T-cell (primary cell): ENCODE measurements at regions not wholly inside any gene's neighbourhood (a gene's known extent, or its start where the extent isn't known, plus 50 kb on each side); places are given as distances from the start of the nearest gene placed in this dataset.

Experiments used
- ATAC-seq, 4 experiments: fragments of 200-7000 bp in 3 of 4; fragments of 150-1000 bp in 1 of 4; cut with Tn5 transposase; replicated peaks in 1 of 4; 1 replicate in 3 of 4; 2 replicates in 1 of 4; pipeline ENCODE4 v1.10.0; 2021; ENCODE audit warnings: moderate library complexity in 3 of 4, mild to moderate bottlenecking in 2 of 4, moderate number of reproducible peaks in 1 of 4
- CTCF ChIA-PET, 2 donors: fragments of 300-600 bp; sonication (Branson Sonifier 250); formaldehyde crosslinking; loops; one replicate each; lab custom pipeline; 2022; ENCODE audit warnings: antibody characterized with exemption in 2 of 2; lab: Charles Lee
- POLR2A ChIA-PET, 2 donors: fragments of 300-600 bp; sonication (Branson Sonifier 250); formaldehyde crosslinking; loops; one replicate each; lab custom pipeline; 2022; ENCODE audit warnings: antibody characterized with exemption in 2 of 2; lab: Charles Lee
- DNase-seq, 35 experiments: peaks; one replicate each; pipeline versions ENCODE4 v3.0.0 to v3.0.0-alpha.2; 2013 to 2023
- H3K27ac ChIP-seq: one replicate; pipeline ENCODE4 v1.5.1; 2013; ENCODE audit warnings: low read length
- H3K27me3 ChIP-seq, 2 experiments: replicated peaks in 1 of 2; 1 replicate in 1 of 2; 2 replicates in 1 of 2; pipeline versions ENCODE4 v1.6.1 to v1.7.0; 2013; ENCODE audit warnings: low read length in 1 of 2, mixed read lengths in 1 of 2; ENCODE audit not compliant: control insufficient read depth in 2 of 2, insufficient read depth in 2 of 2; ENCODE audit errors: extremely low read depth in 1 of 2
- H3K36me3 ChIP-seq, 2 donors: 1 replicate in 1 of 2; 2 replicates in 1 of 2; pipeline versions ENCODE4 v1.6.1 to v1.7.0; 2013; ENCODE audit warnings: low read length in 1 of 2; ENCODE audit not compliant: control insufficient read depth in 2 of 2, insufficient read depth in 1 of 2; ENCODE audit errors: extremely low read depth in 1 of 2
- H3K4me1 ChIP-seq, 2 experiments: 1 replicate in 1 of 2; 2 replicates in 1 of 2; pipeline versions ENCODE4 v1.6.1 to v1.7.0; 2013; ENCODE audit warnings: low read length in 2 of 2, mixed read lengths in 1 of 2; ENCODE audit not compliant: insufficient read depth in 2 of 2, control insufficient read depth in 1 of 2; ENCODE audit errors: extremely low read depth in 1 of 2
- H3K4me3 ChIP-seq, 2 donors: 1 replicate in 1 of 2; 2 replicates in 1 of 2; pipeline versions ENCODE4 v1.5.1 to v1.7.0; 2013; ENCODE audit warnings: mild to moderate bottlenecking in 2 of 2, low read length in 1 of 2, moderate library complexity in 1 of 2; ENCODE audit not compliant: control insufficient read depth in 1 of 2; ENCODE audit errors: extremely low read depth in 1 of 2
- H3K9me3 ChIP-seq: 2 replicates; pipeline ENCODE4 v1.7.0; 2013
- H3K27ac Mint-ChIP-seq, 2 donors: one replicate each; pipeline ENCODE4 v1.8.0; 2020 to 2021; ENCODE audit warnings: mild to moderate bottlenecking in 2 of 2, mixed read lengths in 2 of 2
- H3K27me3 Mint-ChIP-seq, 2 donors: one replicate each; pipeline ENCODE4 v1.8.0; 2021 to 2022; ENCODE audit warnings: mixed read lengths in 2 of 2
- H3K36me3 Mint-ChIP-seq: one replicate; pipeline ENCODE4 v1.8.0; 2021; ENCODE audit warnings: mixed read lengths
- H3K4me1 Mint-ChIP-seq, 3 donors: one replicate each; pipeline ENCODE4 v1.8.0; 2020 to 2022; ENCODE audit warnings: mixed read lengths in 3 of 3, mild to moderate bottlenecking in 1 of 3
- H3K4me3 Mint-ChIP-seq, 3 donors: one replicate each; pipeline ENCODE4 v1.8.0; 2020 to 2022; ENCODE audit warnings: mild to moderate bottlenecking in 3 of 3, mixed read lengths in 3 of 3, moderate library complexity in 3 of 3
- H3K9me3 Mint-ChIP-seq, 3 donors: one replicate each; pipeline ENCODE4 v1.8.0; 2020 to 2022; ENCODE audit warnings: mixed read lengths in 3 of 3
- WGBS: methylation state at CpG from one replicate; pipeline ENCODE4 v1.1.5; 2013; ENCODE audit warnings: missing lambda C conversion rate; ENCODE audit not compliant: insufficient coverage; 5-methylcytosine and 5-hydroxymethylcytosine counted together

GRCh38 chr10:131703541-131703940 lies 197.3 kb upstream of the PPP2R2D start:
- DNase-seq (peak in 1 of 35 experiments; percentile 12), ATAC-seq (no peak)
- ChIA-PET CTCF (no interaction called here), POLR2A (no interaction called here)
- Mint-ChIP-seq H3K27ac (no peak overlapping the region), H3K36me3 (no peaks in the 10 kb centered on the region), H3K4me3 (no peak overlapping the region), H3K9me3 (peaks cover 0 to 10% (median 6%) of the 10 kb centered on the region in 3 donors), H3K4me1 (no peaks in the 10 kb centered on the region), H3K27me3 (peaks cover 5 to 8% of the 10 kb centered on the region in 2 donors)
- Histone ChIP-seq H3K4me1 (no peaks in the 10 kb centered on the region), H3K27ac (no peak overlapping the region), H3K9me3 (no peaks in the 10 kb centered on the region), H3K27me3 (peaks cover 0 to 28% of the 10 kb centered on the region in 2 experiments), H3K36me3 (no peaks in the 10 kb centered on the region), H3K4me3 (no peak overlapping the region)
- WGBS, result 79% methylated on average over 7 of the region's 8 CpGs

- H3K27ac Mint-ChIP-seq, result no peak overlapping the region
- Histone ChIP-seq H3K4me1 (no peaks in the 10 kb centered on the region), H3K4me3 (no peak overlapping the region), H3K9me3 (no peaks in the 10 kb centered on the region), H3K27ac (no peak overlapping the region), H3K36me3 (no peaks in the 10 kb centered on the region), H3K27me3 (peaks cover 0 to 28% of the 10 kb centered on the region in 2 experiments)
- H3K27me3 Mint-ChIP-seq, result peaks cover 5 to 8% of the 10 kb centered on the region in 2 donors
- H3K9me3 Mint-ChIP-seq, result peaks cover 0 to 10% (median 6%) of the 10 kb centered on the region in 3 donors
- no peak overlapping the region for H3K4me3 Mint-ChIP-seq
- H3K36me3 Mint-ChIP-seq, result no peaks in the 10 kb centered on the region
- ATAC-seq (no peak), DNase-seq (no peak)
- CTCF ChIA-PET, result no interaction called here
- H3K4me1 Mint-ChIP-seq, result no peaks in the 10 kb centered on the region
- WGBS, result 86% methylated on average over 3 of the region's 8 CpGs
- POLR2A ChIA-PET, result no interaction called here
Measured at GRCh38 chr10:131703941-131704340, 196.9 kb upstream of the PPP2R2D start.

GRCh38 chr10:131706476-131706875 lies 194.3 kb upstream of the PPP2R2D start:
- Histone ChIP-seq H3K4me3 (no peak overlapping the region), H3K36me3 (no peaks in the 10 kb centered on the region), H3K9me3 (no peaks in the 10 kb centered on the region), H3K4me1 (no peaks in the 10 kb centered on the region), H3K27ac (no peak overlapping the region), H3K27me3 (peaks cover 0 to 22% of the 10 kb centered on the region in 2 experiments)
- Mint-ChIP-seq H3K4me3 (no peak overlapping the region), H3K9me3 (peaks cover 0 to 10% (median 6%) of the 10 kb centered on the region in 3 donors), H3K27me3 (peaks cover 8 to 12% of the 10 kb centered on the region in 2 donors), H3K4me1 (no peaks in the 10 kb centered on the region), H3K36me3 (no peaks in the 10 kb centered on the region), H3K27ac (no peak overlapping the region)
- no peak for ATAC-seq
- 58% methylated on average over 4 of the region's 7 CpGs for WGBS
- no peak for DNase-seq
- CTCF ChIA-PET, result no interaction called here
- POLR2A ChIA-PET, result no interaction called here

DNA sequence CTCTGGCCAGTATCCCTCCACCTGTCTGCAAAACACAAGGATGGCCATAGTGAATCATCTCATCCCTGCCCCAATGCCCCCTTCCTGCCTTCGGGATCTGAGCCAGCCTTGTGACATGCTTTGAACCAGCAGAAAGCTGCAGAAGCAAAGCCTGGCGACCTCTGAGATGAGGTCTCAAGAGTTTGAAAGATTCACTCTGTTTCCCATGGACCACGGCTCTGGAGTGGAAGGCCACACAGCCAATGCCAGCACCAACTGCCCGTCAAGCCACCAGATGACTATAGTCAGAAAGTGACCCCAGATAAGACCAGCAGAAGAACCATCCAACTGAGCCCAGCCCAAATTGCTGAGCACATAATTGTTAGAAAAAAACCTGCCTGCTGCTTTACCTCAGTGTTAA lies 193.9 kb upstream of the PPP2R2D start:
- Histone ChIP-seq H3K27ac (no peak overlapping the region), H3K4me1 (no peaks in the 10 kb centered on the region), H3K9me3 (no peaks in the 10 kb centered on the region), H3K4me3 (no peak overlapping the region), H3K27me3 (peaks cover 0 to 19% of the 10 kb centered on the region in 2 experiments), H3K36me3 (no peaks in the 10 kb centered on the region)
- ChIA-PET POLR2A (no interaction called here), CTCF (no interaction called here)
- WGBS, result 68% methylated on average over 4 of the region's 4 CpGs
- Mint-ChIP-seq H3K27ac (no peak overlapping the region), H3K9me3 (peaks cover 0 to 10% (median 6%) of the 10 kb centered on the region in 3 donors), H3K4me3 (no peak overlapping the region), H3K36me3 (no peaks in the 10 kb centered on the region), H3K27me3 (peaks cover 7 to 12% of the 10 kb centered on the region in 2 donors), H3K4me1 (no peaks in the 10 kb centered on the region)
- ATAC-seq (no peak), DNase-seq (peak in 1 of 35 experiments; percentile 21)

- WGBS, result 79% methylated on average over 13 of the region's 17 CpGs
- Histone ChIP-seq H3K4me3 (no peak overlapping the region), H3K9me3 (no peaks in the 10 kb centered on the region), H3K27me3 (peaks cover 0 to 10% of the 10 kb centered on the region in 2 experiments), H3K27ac (no peak overlapping the region), H3K36me3 (no peaks in the 10 kb centered on the region), H3K4me1 (no peaks in the 10 kb centered on the region)
- peaks cover 0 to 10% (median 6%) of the 10 kb centered on the region in 3 donors for H3K9me3 Mint-ChIP-seq
- CTCF ChIA-PET, result no interaction called here
- peaks cover 3 to 8% of the 10 kb centered on the region in 2 donors for H3K27me3 Mint-ChIP-seq
- no peak overlapping the region for H3K4me3 Mint-ChIP-seq
- POLR2A ChIA-PET, result no interaction called here
- no peak for ATAC-seq
- H3K4me1 Mint-ChIP-seq, result no peaks in the 10 kb centered on the region
- no peaks in the 10 kb centered on the region for H3K36me3 Mint-ChIP-seq
- peak in 1 of 35 experiments; percentile 20 for DNase-seq
- H3K27ac Mint-ChIP-seq, result no peak overlapping the region
Measured at GRCh38 chr10:131708225-131708880, 192.5 kb upstream of the PPP2R2D start.

DNA sequence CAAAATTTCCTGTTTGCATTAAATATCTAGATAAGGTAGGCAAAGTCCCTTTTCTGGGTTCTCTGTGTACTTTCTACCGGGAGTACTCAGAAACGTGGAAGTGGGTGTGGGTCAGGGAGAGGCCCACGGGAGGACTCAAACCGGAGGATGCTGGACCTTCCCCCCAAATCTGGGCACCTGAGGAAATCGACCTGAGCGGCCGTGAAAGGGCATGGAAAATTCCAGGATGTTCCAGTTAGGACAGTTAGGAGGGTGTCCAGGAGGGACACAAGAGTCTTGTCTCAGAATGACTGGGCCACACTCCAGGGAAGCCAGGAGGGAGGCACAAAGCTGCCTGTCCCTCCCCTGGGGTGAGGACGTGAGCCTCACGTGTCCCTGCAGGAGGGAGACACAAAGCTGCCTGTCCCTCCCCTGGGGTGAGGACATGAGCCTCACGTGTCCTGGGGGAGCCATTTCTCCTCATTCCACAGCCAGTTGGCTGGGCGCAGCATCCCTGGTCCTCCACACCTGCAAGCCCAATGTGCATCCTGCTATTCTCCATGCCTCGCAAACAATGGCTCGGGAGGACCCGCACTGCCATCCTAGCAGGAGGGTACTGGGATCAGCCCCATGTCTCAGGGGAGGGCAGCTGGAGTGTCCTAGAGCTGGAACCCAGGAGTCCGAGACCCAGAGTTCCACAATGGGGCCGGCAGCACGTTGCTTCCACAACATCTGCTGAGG lies 190.5 kb upstream of the PPP2R2D start:
- no peak overlapping the region for H3K4me3 Mint-ChIP-seq
- peaks cover 0 to 7% of the 10 kb centered on the region in 2 experiments for H3K27me3 ChIP-seq
- CTCF ChIA-PET, result no interaction called here

More for the DNA sequence above, 190.5 kb upstream of the PPP2R2D start:
- POLR2A ChIA-PET, result no interaction called here
- Mint-ChIP-seq H3K27me3 (peaks cover 5 to 7% of the 10 kb centered on the region in 2 donors), H3K9me3 (peaks cover 0 to 10% (median 6%) of the 10 kb centered on the region in 3 donors), H3K4me1 (no peaks in the 10 kb centered on the region), H3K27ac (no peak overlapping the region), H3K36me3 (no peaks in the 10 kb centered on the region)
- no peaks in the 10 kb centered on the region for H3K36me3 ChIP-seq
- H3K4me1 ChIP-seq, result no peaks in the 10 kb centered on the region
- H3K27ac ChIP-seq, result no peak overlapping the region
- H3K4me3 ChIP-seq, result no peak overlapping the region
- H3K9me3 ChIP-seq, result no peaks in the 10 kb centered on the region
- 70% methylated on average over 16 of the region's 17 CpGs for WGBS
- no peak for ATAC-seq
- DNase-seq, result peak in 1 of 35 experiments; percentile 21
